ENCODE measurements at regions not wholly inside any gene's neighbourhood (a gene's known extent, or its start where the extent isn't known, plus 50 kb on each side); places are given as distances from the start of the nearest gene placed in this dataset.
"Not testable (repeated sequence)": the region's sequence is repeated elsewhere in the genome, so short reads cannot be mapped to it uniquely, and the experiment has no call there.

- no peak for DNase-seq
These were observed 885.3 kb downstream of the XPNPEP1 start for GRCh38 chr10:109037978-109038377.

GRCh38 chr10:109030581-109031210 lies 892.6 kb downstream of the XPNPEP1 start:
- DNase-seq = no peak

- DNase-seq = no peak
These were observed 893.4 kb downstream of the XPNPEP1 start for GRCh38 chr10:109029870-109030269.

GRCh38 chr10:109027534-109028185 lies 895.7 kb downstream of the XPNPEP1 start:
- no peak for DNase-seq

- no peak for DNase-seq
These were observed 898.1 kb downstream of the XPNPEP1 start for GRCh38 chr10:109025172-109025571.

- no peak for DNase-seq
These were observed 900.8 kb downstream of the XPNPEP1 start for GRCh38 chr10:109022417-109023049.

- DNase-seq = no peak
These were observed 904.3 kb downstream of the XPNPEP1 start for GRCh38 chr10:109019001-109019424.

- no peak for DNase-seq
These were observed 915.8 kb downstream of the XPNPEP1 start for GRCh38 chr10:109007514-109007913.

- no peak for DNase-seq
These were observed 932.9 kb downstream of the XPNPEP1 start for GRCh38 chr10:108990441-108990840.

- DNase-seq = no peak
These were observed 933.3 kb downstream of the XPNPEP1 start for GRCh38 chr10:108989976-108990375.

- no peak for DNase-seq
These were observed 941.2 kb downstream of the XPNPEP1 start for GRCh38 chr10:108982159-108982558.

GRCh38 chr10:108980869-108981268 lies 942.4 kb downstream of the XPNPEP1 start:
- DNase-seq = no peak

- no peak for DNase-seq
These were observed 947.8 kb downstream of the XPNPEP1 start for GRCh38 chr10:108975459-108976058.

GRCh38 chr10:108970016-108970415 lies 953.3 kb downstream of the XPNPEP1 start:
- DNase-seq = no peak

GRCh38 chr10:108966411-108966810 lies 956.9 kb downstream of the XPNPEP1 start:
- no peak for DNase-seq

GRCh38 chr10:108966005-108966404 lies 957.3 kb downstream of the XPNPEP1 start:
- no peak for DNase-seq

- DNase-seq = no peak
These were observed 961.1 kb downstream of the XPNPEP1 start for GRCh38 chr10:108962172-108962571.

GRCh38 chr10:108957681-108958080 lies 965.6 kb downstream of the XPNPEP1 start:
- DNase-seq = no peak

GRCh38 chr10:108956149-108956548 lies 967.2 kb downstream of the XPNPEP1 start:
- no peak for DNase-seq

- not testable (repeated sequence) for DNase-seq
These were observed 1003.3 kb downstream of the XPNPEP1 start for GRCh38 chr10:108920029-108920428.

- no peak for DNase-seq
These were observed 1010.0 kb downstream of the XPNPEP1 start for GRCh38 chr10:108913300-108913699.

GRCh38 chr10:108911814-108912541 lies 1011.3 kb downstream of the XPNPEP1 start:
- no peak for DNase-seq

- no peak for DNase-seq
These were observed 1015.2 kb downstream of the XPNPEP1 start for GRCh38 chr10:108908096-108908495.

Measured in CD4-positive, alpha-beta T cell treated with Interferon alpha-2 for 1 hour (primary cell).